NT2/D1 (cell line): ENCODE measurements at regions not wholly inside any gene's neighbourhood (a gene's known extent, or its start where the extent isn't known, plus 50 kb on each side); places are given as distances from the start of the nearest gene placed in this dataset.

Experiments used
- SUZ12 ChIP-seq: IDR thresholded peaks from 2 replicates; pipeline ENCODE4 v1.6.1; 2011; ENCODE audit not compliant: insufficient read length, insufficient read depth; ENCODE audit errors: extremely low read depth
- YY1 ChIP-seq: IDR thresholded peaks from 2 replicates; pipeline ENCODE4 v1.6.1; 2011; ENCODE audit not compliant: insufficient read length, insufficient read depth
- ZNF274 ChIP-seq: IDR thresholded peaks from 2 replicates; pipeline ENCODE4 v1.6.1; 2011; ENCODE audit warnings: mild to moderate bottlenecking, low read depth, low read length

DNA sequence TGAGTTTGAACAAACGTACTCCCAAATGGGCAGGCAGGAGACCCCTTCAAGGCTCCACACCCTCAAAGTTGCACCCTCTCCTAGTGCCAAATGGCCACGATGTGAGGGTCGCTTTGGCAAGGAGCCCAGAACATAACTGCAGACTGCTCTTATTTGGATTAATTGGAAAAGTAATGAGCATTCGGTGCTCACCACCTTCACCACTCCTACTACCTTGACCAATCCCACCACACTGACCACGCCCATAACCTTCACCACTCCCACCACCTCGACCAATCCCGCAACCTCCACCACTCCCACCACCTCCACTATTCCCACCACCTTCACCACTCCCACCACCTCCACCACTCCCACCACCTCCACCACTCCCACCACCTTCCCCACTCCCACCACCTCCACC, 94.7 kb upstream of the PAX2 start:
- TF ChIP-seq YY1 (no peak), ZNF274 (no peak), SUZ12 (no peak)
